Endothelial cell (in vitro differentiated cells): ENCODE measurements at regions not wholly inside any gene's neighbourhood (a gene's known extent, or its start where the extent isn't known, plus 50 kb on each side); places are given as distances from the start of the nearest gene placed in this dataset.

Experiments
- DNase-seq: peaks from one replicate; pipeline ENCODE4 v3.0.0; 2021; ENCODE audit warnings: low spot score
- H3K27ac Mint-ChIP-seq: one replicate; pipeline ENCODE4 v1.8.0; 2021; ENCODE audit warnings: mixed read lengths, inconsistent platforms; ENCODE audit not compliant: unreplicated experiment
- H3K27me3 Mint-ChIP-seq: one replicate; pipeline ENCODE4 v1.8.0; 2021; ENCODE audit warnings: mild to moderate bottlenecking, moderate library complexity, mixed read lengths, inconsistent platforms; ENCODE audit not compliant: unreplicated experiment
- H3K36me3 Mint-ChIP-seq: one replicate; pipeline ENCODE4 v1.8.0; 2021; ENCODE audit warnings: mild to moderate bottlenecking, low read depth, mixed read lengths, inconsistent platforms; ENCODE audit not compliant: unreplicated experiment
- H3K4me1 Mint-ChIP-seq: one replicate; pipeline ENCODE4 v1.8.0; 2021; ENCODE audit warnings: mild to moderate bottlenecking, mixed read lengths, inconsistent platforms; ENCODE audit not compliant: unreplicated experiment
- H3K4me3 Mint-ChIP-seq: one replicate; pipeline ENCODE4 v1.8.0; 2021; ENCODE audit warnings: mild to moderate bottlenecking, mixed read lengths, inconsistent platforms; ENCODE audit not compliant: unreplicated experiment
- H3K9me3 Mint-ChIP-seq: one replicate; pipeline ENCODE4 v1.8.0; 2021; ENCODE audit warnings: mixed read lengths, inconsistent platforms; ENCODE audit not compliant: unreplicated experiment
- TF ChIP-seq, protein P1 (sequence below): fragments of 200-600 bp; sonication (generic); IDR thresholded peaks from one replicate; pipeline ENCODE4 v1.5.0; 2021; ENCODE audit warnings: antibody characterized with exemption; ENCODE audit not compliant: unreplicated experiment

DNA sequence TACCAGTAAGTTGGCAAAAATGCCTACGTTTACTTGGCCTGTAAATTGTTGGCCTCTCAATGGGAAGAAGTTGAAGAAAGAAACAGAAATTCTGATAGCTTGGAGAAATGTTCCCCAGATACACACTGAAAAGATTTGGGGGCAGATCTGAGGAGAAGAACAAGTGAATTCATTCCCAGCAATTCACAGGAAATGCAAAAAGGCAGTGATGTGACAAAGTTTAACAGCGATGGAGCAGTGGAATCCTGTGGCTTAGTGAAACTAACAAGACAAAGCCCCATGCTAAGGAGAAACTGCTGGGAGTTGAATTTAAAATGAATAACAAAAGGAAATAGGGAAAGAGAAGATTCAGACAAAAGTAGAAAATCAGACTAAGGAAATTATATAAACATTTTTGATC, 213.2 kb upstream of the EDIL3 start:
- Mint-ChIP-seq H3K4me1 (peaks cover 2% of the 10 kb centered on the region), H3K27ac (no peak overlapping the region), H3K36me3 (no peaks in the 10 kb centered on the region), H3K4me3 (no peak overlapping the region), H3K27me3 (no peaks in the 10 kb centered on the region), H3K9me3 (no peaks in the 10 kb centered on the region)
- TF ChIP-seq, protein P1, sequence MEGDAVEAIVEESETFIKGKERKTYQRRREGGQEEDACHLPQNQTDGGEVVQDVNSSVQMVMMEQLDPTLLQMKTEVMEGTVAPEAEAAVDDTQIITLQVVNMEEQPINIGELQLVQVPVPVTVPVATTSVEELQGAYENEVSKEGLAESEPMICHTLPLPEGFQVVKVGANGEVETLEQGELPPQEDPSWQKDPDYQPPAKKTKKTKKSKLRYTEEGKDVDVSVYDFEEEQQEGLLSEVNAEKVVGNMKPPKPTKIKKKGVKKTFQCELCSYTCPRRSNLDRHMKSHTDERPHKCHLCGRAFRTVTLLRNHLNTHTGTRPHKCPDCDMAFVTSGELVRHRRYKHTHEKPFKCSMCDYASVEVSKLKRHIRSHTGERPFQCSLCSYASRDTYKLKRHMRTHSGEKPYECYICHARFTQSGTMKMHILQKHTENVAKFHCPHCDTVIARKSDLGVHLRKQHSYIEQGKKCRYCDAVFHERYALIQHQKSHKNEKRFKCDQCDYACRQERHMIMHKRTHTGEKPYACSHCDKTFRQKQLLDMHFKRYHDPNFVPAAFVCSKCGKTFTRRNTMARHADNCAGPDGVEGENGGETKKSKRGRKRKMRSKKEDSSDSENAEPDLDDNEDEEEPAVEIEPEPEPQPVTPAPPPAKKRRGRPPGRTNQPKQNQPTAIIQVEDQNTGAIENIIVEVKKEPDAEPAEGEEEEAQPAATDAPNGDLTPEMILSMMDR = no peak
- DNase-seq = no peak

DNA sequence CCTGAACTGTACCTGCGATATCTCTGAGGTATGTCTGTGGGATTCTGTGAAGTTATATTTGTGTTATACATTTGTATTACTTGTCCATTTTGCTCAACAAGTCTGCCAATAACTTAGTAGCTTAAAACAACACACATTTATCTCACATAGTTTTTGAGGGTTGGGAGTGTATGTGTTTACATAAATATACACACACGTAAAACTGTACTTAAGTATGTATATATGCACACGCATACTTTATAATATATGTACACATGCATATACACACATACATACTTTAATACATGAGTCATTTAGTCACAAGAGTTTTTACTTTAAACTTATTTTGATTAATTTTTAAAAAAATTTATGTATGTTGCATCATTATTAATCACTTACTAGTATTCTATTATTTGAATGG, 205.9 kb upstream of the EDIL3 start:
- Mint-ChIP-seq H3K27me3 (no peaks in the 10 kb centered on the region), H3K4me3 (no peak overlapping the region), H3K27ac (no peak overlapping the region), H3K36me3 (no peaks in the 10 kb centered on the region), H3K4me1 (peaks cover 11% of the 10 kb centered on the region), H3K9me3 (no peaks in the 10 kb centered on the region)
- TF ChIP-seq, protein P1 = no peak
- DNase-seq = no peak

DNA sequence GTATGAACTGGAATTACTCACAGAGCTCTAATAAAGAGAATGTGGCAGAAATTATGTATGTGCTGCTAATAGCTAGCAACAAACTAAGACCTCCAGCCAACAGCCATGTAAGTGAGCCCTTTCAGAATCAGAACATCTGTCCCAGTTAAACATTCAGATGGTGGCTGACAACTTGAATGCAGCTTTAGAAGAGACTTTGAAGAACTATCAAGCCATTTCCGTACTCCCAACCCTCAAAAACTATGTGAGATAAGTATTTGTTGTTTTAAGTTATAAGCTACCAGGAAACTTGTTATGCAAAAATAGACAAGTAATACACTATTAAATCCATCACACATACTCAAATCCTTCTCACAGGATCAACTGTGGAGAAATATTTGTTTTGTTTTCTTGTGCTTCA, 205.2 kb upstream of the EDIL3 start:
- Mint-ChIP-seq H3K36me3 (no peaks in the 10 kb centered on the region), H3K9me3 (no peaks in the 10 kb centered on the region), H3K4me1 (peaks cover 11% of the 10 kb centered on the region), H3K27ac (no peak overlapping the region), H3K4me3 (no peak overlapping the region), H3K27me3 (no peaks in the 10 kb centered on the region)
- DNase-seq = no peak
- TF ChIP-seq, protein P1 = no peak

DNA sequence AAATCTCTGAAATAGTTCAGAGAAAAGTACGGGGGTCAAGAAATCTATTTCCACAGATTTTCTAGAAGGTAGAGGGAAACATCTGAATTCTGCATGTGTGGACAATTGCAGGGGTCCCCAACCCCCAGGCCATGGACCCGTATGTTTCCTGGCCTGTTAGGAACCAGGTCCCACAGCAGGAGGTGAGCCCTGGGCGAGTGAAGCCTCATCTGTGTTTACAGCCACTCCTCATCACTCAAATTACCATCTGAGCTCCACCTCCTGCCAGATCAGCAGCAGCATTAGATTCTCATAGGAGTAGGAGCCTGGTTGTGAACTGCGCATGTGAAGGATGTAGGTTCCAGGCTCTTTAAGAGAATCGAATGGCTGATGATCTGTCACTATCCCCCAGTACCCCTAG, 200.5 kb upstream of the EDIL3 start:
- no peak for DNase-seq
- no peaks in the 10 kb centered on the region for H3K9me3 Mint-ChIP-seq
- TF ChIP-seq, protein P1 = no peak
- peaks cover 27% of the 10 kb centered on the region for H3K4me1 Mint-ChIP-seq
- H3K27me3 Mint-ChIP-seq = no peaks in the 10 kb centered on the region
- H3K4me3 Mint-ChIP-seq = no peak overlapping the region
- no peak overlapping the region for H3K27ac Mint-ChIP-seq
- H3K36me3 Mint-ChIP-seq = no peaks in the 10 kb centered on the region

DNA sequence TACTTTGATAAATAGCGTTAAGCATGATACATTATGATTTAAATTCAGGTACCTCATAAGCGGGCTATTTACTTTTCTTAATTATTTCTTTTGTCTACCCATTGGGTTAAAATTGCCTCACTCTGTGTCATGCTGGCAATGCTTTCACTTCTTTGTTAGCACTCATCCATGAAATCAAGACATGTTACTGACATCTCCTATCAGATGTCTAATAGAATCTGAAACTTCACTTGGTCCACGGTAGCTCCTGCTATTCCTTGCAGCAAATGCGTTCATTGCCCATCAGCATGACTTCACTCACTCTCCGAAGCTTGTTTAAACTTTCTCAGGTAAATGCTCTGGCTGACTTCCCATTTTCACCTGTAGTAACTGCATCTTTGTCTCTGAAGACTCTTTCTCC, 193.5 kb upstream of the EDIL3 start:
- Mint-ChIP-seq H3K27me3 (no peaks in the 10 kb centered on the region), H3K9me3 (no peaks in the 10 kb centered on the region), H3K27ac (no peak overlapping the region), H3K4me1 (peaks cover 18% of the 10 kb centered on the region), H3K4me3 (no peak overlapping the region), H3K36me3 (no peaks in the 10 kb centered on the region)
- DNase-seq = no peak
- TF ChIP-seq, protein P1 = no peak
